ENCODE measurements at regions not wholly inside any gene's neighbourhood (a gene's known extent, or its start where the extent isn't known, plus 50 kb on each side); places are given as distances from the start of the nearest gene placed in this dataset.

DNA sequence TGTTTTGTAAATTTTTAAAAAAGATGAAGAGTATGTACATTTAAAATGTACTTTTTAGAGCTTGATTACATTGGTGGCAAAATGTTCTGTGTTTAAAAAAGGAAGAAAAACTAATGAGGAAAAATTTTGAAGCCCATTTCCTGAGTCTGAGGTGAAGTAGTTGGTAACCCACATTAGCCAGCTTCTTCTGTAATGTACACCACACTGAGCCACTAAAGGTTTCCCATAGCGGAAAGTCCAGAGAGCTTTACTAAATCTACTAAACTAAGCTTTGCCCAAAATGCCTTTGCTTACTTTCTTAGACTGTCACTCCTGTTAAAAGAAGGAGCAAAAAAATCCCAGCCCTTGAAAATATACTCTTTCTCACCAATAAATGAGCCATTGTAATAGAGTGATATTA lies 804.8 kb upstream of the ZEB2 start:
- no peak for DNase-seq (ENCODE audit: low spot score)

DNA sequence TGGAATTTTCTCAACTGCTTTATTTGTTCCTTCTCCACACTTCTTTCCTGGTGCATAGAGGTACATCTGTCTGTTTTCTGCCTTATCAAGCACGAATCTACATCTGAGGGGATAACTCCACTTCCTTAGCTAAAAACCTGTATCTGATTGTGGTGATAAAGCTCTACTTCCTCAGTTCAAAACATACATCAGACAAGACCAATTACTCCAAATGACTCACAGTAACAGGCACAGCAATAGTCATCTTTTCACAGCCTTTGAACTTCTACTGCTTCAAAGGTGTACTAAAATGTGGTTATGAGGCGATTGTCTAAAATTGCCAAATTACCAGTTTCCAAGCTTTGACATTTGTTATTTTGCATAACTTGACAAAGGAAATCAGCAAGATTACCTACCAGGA lies 803.6 kb upstream of the ZEB2 start:
- no peak for DNase-seq (ENCODE audit: low spot score)

DNA sequence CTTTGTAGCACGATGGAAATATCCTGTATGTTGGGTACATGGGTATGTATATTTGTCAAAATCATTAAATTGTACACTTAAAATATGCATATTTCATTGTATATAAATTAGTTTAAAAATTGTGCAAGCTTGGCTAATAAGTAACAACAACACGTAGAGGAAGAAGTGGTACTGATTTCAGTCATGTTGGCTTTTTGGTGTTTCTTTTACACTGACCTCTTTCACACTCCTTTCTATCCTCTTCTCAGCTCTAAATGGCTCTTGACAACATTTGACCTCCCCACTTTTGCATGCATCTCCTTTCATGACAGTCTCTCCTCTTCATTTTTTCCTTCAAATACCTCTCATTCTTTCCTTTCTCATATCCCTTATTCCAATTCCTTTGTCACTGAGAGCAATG lies 801.4 kb upstream of the ZEB2 start:
- no peak for DNase-seq (ENCODE audit: low spot score)

DNA sequence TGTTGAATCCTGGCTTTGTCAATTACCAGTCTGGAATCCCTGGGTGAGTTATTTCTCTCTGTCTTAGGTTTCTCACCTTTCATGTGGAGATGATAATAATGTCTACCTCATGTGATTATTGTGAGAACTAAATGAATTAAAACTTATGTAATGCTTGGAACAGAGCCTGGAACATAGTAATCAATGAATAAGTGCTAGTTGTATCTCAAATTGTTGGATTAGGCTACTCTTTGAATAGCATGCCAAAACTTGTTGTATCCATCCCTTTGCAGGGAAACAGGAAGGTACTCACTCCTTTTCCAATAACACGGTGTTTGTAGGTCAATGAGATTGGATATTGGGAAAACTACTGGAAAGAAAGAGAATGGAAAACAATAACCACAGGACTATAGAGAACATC lies 796.6 kb upstream of the ZEB2 start:
- no peak for DNase-seq (ENCODE audit: low spot score)

DNA sequence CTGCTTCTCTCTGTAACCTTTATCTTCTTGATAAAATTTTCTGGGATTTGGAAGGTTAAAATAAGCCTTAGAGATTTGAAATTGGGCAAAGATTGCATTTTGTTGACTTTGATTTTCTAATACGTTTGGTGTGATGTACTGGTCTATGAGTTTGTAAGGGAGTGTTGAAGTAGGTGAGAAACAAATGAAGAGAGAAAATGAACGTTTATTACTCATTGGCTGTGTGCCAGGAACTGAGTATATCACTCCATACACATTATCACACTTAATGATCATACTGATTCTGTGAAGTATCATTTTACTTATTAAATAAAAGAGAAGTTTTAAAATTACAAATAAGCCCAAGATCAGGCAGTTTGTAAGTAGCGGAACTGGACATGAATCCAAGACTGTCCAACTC lies 795.1 kb upstream of the ZEB2 start:
- DNase-seq (ENCODE audit: low spot score), result no peak

DNA sequence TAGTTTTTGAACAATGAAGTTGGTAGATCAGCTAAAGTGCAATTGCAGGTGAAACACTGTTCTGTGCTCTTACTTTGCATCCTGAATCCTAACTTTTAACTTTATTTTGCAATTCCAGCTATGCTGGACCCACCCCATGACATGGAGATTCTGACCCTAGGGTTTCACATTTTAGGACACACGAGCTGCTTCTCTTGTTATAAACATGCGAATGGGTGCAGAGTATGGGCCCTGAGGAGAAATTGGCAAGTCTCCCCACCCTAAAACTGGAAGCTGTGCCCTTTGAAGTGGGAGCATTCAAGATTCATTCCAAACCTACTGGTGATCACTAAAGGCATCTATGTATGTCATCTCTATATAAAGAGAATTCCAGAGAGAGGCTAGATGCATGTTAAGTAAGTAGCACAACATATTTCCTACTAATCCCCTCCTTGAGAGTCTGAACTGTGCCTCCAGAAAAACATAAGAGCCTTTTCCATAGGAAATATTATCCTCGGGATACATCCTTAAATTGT lies 794.3 kb upstream of the ZEB2 start:
- no peak for DNase-seq (ENCODE audit: low spot score)

DNA sequence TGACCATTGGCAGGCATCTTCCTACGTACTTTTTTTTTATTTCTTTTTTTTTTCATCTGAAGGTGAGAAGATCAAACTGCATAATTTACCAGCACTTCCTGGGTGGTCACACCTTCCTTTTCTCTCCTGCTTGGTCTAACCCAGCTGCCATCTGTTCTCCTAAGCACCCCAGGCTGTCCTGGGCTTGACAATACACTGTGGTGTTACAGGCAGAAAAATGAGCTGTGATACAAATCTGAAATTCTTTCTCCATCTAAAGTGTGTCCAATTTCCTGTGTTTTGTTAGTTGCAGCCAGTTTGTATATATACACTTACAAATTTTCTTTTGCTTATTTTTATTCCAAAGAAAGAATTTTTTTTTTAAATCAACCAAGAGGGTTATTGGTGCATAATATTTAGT lies 786.0 kb upstream of the ZEB2 start:
- no peak for DNase-seq (ENCODE audit: low spot score)

GRCh38 chr2:145304501-145304900 lies 784.6 kb upstream of the ZEB2 start:
- DNase-seq (ENCODE audit: low spot score), result no peak

DNA sequence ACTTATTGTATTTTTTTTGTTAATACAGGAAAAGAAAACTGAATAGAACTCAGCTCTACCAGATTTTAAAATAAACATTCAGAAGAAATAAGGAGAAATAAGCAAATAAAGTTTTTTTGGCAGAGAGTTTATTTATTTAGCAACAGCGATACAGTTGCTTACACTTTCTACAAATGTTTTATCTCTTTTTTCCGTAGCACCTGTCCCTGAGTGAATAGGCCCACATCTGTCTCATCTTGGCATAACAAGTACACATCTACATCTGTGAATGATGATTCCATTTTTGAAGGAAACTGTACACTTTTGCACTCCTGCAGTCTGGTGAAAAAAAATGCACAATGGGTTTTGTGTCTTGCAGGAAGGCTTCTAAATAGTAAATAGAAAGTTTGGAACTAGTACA lies 783.6 kb upstream of the ZEB2 start:
- DNase-seq (ENCODE audit: low spot score), result no peak

- no peak for DNase-seq (ENCODE audit: low spot score)
Observed at GRCh38 chr2:145302886-145303285, 783.0 kb upstream of the ZEB2 start.

DNA sequence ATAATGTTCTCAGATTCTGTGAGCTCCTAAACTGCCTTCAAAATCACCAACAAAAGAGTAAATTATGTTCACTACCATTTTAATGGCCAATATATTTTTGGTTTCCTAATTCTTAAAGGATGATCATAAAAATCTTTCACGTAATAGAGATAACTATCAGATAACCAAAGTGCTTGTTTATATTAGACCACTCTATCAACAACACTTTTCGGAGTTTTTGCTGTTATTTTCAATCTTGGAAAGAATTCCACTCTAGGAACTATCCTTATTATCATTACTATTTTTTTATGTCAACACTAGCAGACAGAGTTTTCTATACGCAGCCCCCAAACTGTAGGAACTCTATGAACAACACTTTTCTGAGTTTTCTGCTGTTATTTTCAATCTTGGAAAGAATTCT lies 782.5 kb upstream of the ZEB2 start:
- DNase-seq (ENCODE audit: low spot score), result no peak

DNA sequence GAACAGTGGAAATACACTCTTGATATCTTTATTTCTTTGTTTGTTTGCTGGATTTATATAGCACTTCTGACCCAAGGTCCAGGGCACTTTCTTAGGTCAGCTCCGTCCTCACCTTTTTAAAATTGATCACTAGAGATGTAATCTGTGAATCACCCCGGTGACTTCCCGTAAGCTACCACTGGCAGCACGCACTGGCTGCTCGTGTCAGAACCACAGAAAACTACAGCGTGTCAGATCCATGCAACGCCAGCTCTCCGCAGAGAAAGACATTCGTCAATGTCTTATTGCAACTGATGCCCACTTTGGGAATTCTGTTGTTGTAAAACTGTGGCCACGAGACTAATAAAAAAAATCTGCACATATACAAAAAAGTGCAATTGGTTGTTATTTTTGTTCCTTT lies 779.4 kb upstream of the ZEB2 start:
- DNase-seq (ENCODE audit: low spot score), result no peak

DNA sequence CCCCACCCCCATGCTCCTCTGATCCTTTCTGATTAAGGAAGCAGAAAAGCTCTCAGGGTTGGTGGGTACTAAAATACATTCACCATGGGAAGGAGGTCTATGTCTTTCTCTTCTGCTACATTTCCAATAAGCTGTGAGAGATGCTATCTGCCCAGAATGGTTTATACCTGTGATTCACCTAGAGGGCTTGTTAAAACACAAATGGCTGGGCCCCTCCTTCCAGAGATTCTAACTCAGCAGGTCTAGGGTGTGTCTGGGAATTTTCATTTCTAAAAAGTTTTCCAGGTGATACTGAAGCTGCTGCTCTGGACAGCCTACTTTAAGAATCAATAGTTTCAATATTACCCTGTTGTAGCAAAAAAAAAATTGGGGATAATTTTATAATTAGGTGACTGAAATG lies 772.2 kb upstream of the ZEB2 start:
- DNase-seq (ENCODE audit: low spot score), result no peak

DNA sequence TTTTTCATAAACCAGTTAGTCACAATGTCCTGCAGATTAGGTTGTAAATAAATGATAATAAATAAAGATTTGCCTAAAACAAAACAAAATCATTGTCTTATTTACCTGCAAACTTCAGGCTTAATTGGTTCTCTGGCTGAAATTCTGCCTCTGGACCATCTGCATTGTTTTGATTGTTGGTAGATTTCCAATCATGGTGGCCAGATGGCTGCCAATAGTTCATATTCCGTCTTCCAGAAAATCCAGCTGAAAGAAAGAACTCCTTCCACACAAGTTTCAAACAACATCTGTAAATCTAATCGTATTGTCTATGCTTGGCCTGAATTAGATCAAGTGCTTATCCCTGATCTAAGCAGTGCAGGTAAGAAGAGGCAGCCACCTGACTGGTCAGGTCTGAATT lies 771.1 kb upstream of the ZEB2 start:
- DNase-seq (ENCODE audit: low spot score), result no peak

DNA sequence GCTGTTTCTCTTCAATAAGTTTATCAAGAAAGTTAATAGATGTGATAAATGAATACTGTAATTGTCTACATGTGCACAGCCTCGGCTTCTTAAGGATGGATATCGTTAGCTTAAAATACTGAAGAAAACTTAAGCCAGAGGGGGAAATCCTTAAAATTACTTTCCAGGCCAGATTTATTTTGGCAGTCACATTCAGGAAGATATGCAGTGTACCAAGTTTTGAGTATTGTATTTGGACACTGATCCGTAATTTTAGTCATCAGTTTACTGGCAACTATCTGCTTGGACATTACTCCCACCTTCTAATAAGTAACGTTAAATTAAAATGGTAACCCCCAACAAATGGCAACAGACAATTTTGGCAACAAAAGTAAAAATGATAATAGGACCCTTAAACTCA lies 770.0 kb upstream of the ZEB2 start:
- DNase-seq (ENCODE audit: low spot score), result no peak

- no peak for DNase-seq (ENCODE audit: low spot score)
Observed at GRCh38 chr2:145288650-145289496, 769.0 kb upstream of the ZEB2 start.

GRCh38 chr2:145287736-145288135 lies 767.8 kb upstream of the ZEB2 start:
- no peak for DNase-seq (ENCODE audit: low spot score)

GRCh38 chr2:145286716-145287275 lies 766.9 kb upstream of the ZEB2 start:
- no peak for DNase-seq (ENCODE audit: low spot score)

- DNase-seq (ENCODE audit: low spot score), result no peak
Observed at GRCh38 chr2:145284551-145284950, 764.6 kb upstream of the ZEB2 start.

DNA sequence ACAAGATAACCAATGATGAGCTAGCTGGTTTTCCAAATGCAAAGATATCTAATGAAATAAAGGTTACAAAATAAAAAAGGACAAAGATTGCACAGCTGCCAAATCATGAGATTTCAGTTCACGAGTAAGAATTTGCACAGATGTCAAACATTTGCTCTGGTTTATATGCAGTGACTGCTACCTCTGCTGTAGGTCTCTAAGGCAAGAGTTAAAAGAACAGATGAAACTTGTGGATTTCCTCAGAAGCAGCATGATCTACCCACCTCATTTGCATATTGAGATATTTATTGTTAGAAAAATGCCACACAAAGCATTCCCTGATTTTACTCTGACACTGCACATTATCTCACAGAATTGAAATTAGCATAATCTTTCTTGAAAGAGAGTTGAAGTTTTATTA lies 763.2 kb upstream of the ZEB2 start:
- no peak for DNase-seq (ENCODE audit: low spot score)

GRCh38 chr2:145277922-145278321 lies 758.0 kb upstream of the ZEB2 start:
- DNase-seq (ENCODE audit: low spot score), result no peak

GRCh38 chr2:145273840-145274239 lies 753.9 kb upstream of the ZEB2 start:
- no peak for DNase-seq (ENCODE audit: low spot score)

GRCh38 chr2:145268931-145269330 lies 749.0 kb upstream of the ZEB2 start:
- no peak for DNase-seq (ENCODE audit: low spot score)

DNA sequence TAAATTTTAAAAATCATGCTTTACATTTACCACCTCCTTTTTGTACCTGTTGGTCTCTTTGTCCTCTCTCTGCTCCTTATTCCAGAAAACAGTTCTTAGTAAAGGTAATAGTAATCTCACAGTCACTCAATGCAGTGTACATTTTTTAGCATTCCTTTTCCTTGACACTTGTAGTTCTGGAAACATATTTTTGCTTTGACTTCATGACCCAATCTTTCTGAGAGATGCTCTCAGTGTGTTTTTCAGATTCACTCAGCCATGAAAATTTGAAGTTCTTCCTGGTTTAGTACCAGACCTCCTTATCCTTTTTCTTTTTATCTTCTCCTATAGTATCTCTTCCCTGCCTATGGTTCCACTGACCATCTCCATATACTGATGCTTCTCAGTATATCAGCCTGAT lies 747.5 kb upstream of the ZEB2 start:
- no peak for DNase-seq (ENCODE audit: low spot score)
